HepG2 (cell line): ENCODE measurements at regions not wholly inside any gene's neighbourhood (a gene's known extent, or its start where the extent isn't known, plus 50 kb on each side); places are given as distances from the start of the nearest gene placed in this dataset.

Experiments
- ARNTL ChIP-seq: sonication (generic); formaldehyde crosslinking; IDR thresholded peaks from 2 replicates; pipeline ENCODE4 v1.4.0; 2020; ENCODE audit warnings: mild to moderate bottlenecking, missing genetic modification reagents
- ATF5 ChIP-seq: sonication (generic); formaldehyde crosslinking; IDR thresholded peaks from 2 replicates; pipeline ENCODE4 v1.4.0; 2020; ENCODE audit warnings: mild to moderate bottlenecking, low read depth, missing genetic modification reagents
- E2F5 ChIP-seq: sonication (generic); formaldehyde crosslinking; conservative IDR thresholded peaks from 2 replicates; pipeline ENCODE4 v1.4.0; 2020; ENCODE audit warnings: missing genetic modification reagents
- FOXP1 ChIP-seq, 2 experiments: fragments of 450-650 bp in 1 of 2; IDR thresholded peaks; 2 replicates each; pipeline ENCODE4 v1.6.1; 2017 to 2018; ENCODE audit warnings: antibody characterized with exemption in 1 of 2
- MBD4 ChIP-seq: IDR thresholded peaks from 2 replicates; pipeline ENCODE4 v1.6.1; 2012; ENCODE audit warnings: low read length, inconsistent platforms, borderline replicate concordance
- MEIS1 ChIP-seq: sonication (generic); formaldehyde crosslinking; IDR thresholded peaks from 2 replicates; pipeline ENCODE4 v1.9.0; 2021; ENCODE audit warnings: mild to moderate bottlenecking, missing genetic modification reagents, moderate library complexity, borderline replicate concordance
- RNF2 ChIP-seq: fragments of 450-650 bp; conservative IDR thresholded peaks from 2 replicates; pipeline ENCODE4 v1.6.1; 2016; ENCODE audit warnings: low read depth
- ZBTB7B ChIP-seq: sonication (generic); formaldehyde crosslinking; IDR thresholded peaks from 2 replicates; pipeline ENCODE4 v1.4.0; 2020; ENCODE audit warnings: missing genetic modification reagents
- ZC3H4 ChIP-seq: sonication (generic); formaldehyde crosslinking; IDR thresholded peaks from 2 replicates; pipeline ENCODE4 v1.4.0; 2020; ENCODE audit warnings: missing genetic modification reagents, borderline replicate concordance
- ZNF407 ChIP-seq: sonication (generic); formaldehyde crosslinking; IDR thresholded peaks from one replicate; pipeline ENCODE4 v1.5.1; 2020; ENCODE audit warnings: mild to moderate bottlenecking, missing genetic modification reagents; ENCODE audit errors: not compliant biosample characterization
- ZNF670 ChIP-seq: sonication (generic); formaldehyde crosslinking; IDR thresholded peaks from 2 replicates; pipeline ENCODE4 v1.8.0; 2022; ENCODE audit warnings: mild to moderate bottlenecking, missing genetic modification reagents, borderline replicate concordance

- TF ChIP-seq ZNF407: no peak
- no peak for TF ChIP-seq ZC3H4 (CRISPR knock-in tag)
- TF ChIP-seq FOXP1 (IDR thresholded peaks at IDR 0.05): no peak
- TF ChIP-seq FOXP1 (CRISPR knock-in tag; IDR thresholded peaks at IDR 0.05): no peak
- no peak for TF ChIP-seq ATF5 (CRISPR knock-in tag)
- TF ChIP-seq ZNF670: no peak
- no peak for TF ChIP-seq MBD4
- TF ChIP-seq RNF2: no peak
- TF ChIP-seq ZBTB7B (CRISPR knock-in tag): no peak
- TF ChIP-seq MEIS1 (CRISPR knock-in tag): no peak
- TF ChIP-seq E2F5 (CRISPR knock-in tag): no peak
- no peak for TF ChIP-seq ARNTL (CRISPR knock-in tag)
- TF ChIP-seq, all 625 proteins: peak for 0
These were observed 157.0 kb downstream of the DRD1 start (continued) for GRCh38 chr5:175286981-175287380.
